ENCODE measurements at regions not wholly inside any gene's neighbourhood (a gene's known extent, or its start where the extent isn't known, plus 50 kb on each side); places are given as distances from the start of the nearest gene placed in this dataset.

GRCh38 chr2:221050020-221050795, 521.9 kb downstream of the EPHA4 start:
- DNase-seq (ENCODE audit: low spot score) = no peak

- no peak for DNase-seq (ENCODE audit: low spot score)
Measured at GRCh38 chr2:221051162-221051561, 520.9 kb downstream of the EPHA4 start.

- no peak for DNase-seq (ENCODE audit: low spot score)
Measured at GRCh38 chr2:221060376-221060775, 511.7 kb downstream of the EPHA4 start.

GRCh38 chr2:221063568-221063967, 508.5 kb downstream of the EPHA4 start:
- DNase-seq (ENCODE audit: low spot score) = no peak

- no peak for DNase-seq (ENCODE audit: low spot score)
Measured at GRCh38 chr2:221064058-221064854, 507.8 kb downstream of the EPHA4 start.

GRCh38 chr2:221064880-221065279, 507.2 kb downstream of the EPHA4 start:
- DNase-seq (ENCODE audit: low spot score) = no peak

- DNase-seq (ENCODE audit: low spot score) = no peak
Measured at GRCh38 chr2:221068123-221068522, 504.0 kb downstream of the EPHA4 start.

GRCh38 chr2:221070106-221070505, 502.0 kb downstream of the EPHA4 start:
- no peak for DNase-seq (ENCODE audit: low spot score)

GRCh38 chr2:221073326-221074049, 498.6 kb downstream of the EPHA4 start:
- DNase-seq (ENCODE audit: low spot score) = no peak

- DNase-seq (ENCODE audit: low spot score) = no peak
Measured at GRCh38 chr2:221074238-221074637, 497.9 kb downstream of the EPHA4 start.

- DNase-seq (ENCODE audit: low spot score) = peak; percentile 65
Measured at GRCh38 chr2:221075203-221075602, 496.9 kb downstream of the EPHA4 start.

GRCh38 chr2:221077251-221077650, 494.9 kb downstream of the EPHA4 start:
- no peak for DNase-seq (ENCODE audit: low spot score)

GRCh38 chr2:221077799-221078198, 494.3 kb downstream of the EPHA4 start:
- no peak for DNase-seq (ENCODE audit: low spot score)

- no peak for DNase-seq (ENCODE audit: low spot score)
Measured at GRCh38 chr2:221085341-221085900, 486.7 kb downstream of the EPHA4 start.

GRCh38 chr2:221085936-221086335, 486.2 kb downstream of the EPHA4 start:
- no peak for DNase-seq (ENCODE audit: low spot score)

- DNase-seq (ENCODE audit: low spot score) = no peak
Measured at GRCh38 chr2:221087779-221088178, 484.3 kb downstream of the EPHA4 start.

GRCh38 chr2:221088506-221088905, 483.6 kb downstream of the EPHA4 start:
- DNase-seq (ENCODE audit: low spot score) = no peak

GRCh38 chr2:221095356-221095755, 476.7 kb downstream of the EPHA4 start:
- DNase-seq (ENCODE audit: low spot score) = no peak

- DNase-seq (ENCODE audit: low spot score) = peak; percentile 44
Measured at GRCh38 chr2:221096706-221097567, 475.2 kb downstream of the EPHA4 start.

GRCh38 chr2:221097568-221097915, 474.6 kb downstream of the EPHA4 start:
- peak; percentile 86 for DNase-seq (ENCODE audit: low spot score)

GRCh38 chr2:221097949-221098348, 474.2 kb downstream of the EPHA4 start:
- no peak for DNase-seq (ENCODE audit: low spot score)

Data from kidney tubule cell (primary cell).